ENCODE measurements at regions not wholly inside any gene's neighbourhood (a gene's known extent, or its start where the extent isn't known, plus 50 kb on each side); places are given as distances from the start of the nearest gene placed in this dataset.

- Histone ChIP-seq H3K27me3 (no peaks in the 10 kb centered on the region), H3K36me3 (no peaks in the 10 kb centered on the region), H3K27ac (no peak overlapping the region), H3K4me1 (no peaks in the 10 kb centered on the region), H3K4me3 (no peak overlapping the region), H3K9me3 (no peaks in the 10 kb centered on the region)
- TF ChIP-seq POLR2AphosphoS5 (IDR thresholded peaks at IDR 0.05) (no peak), CTCF (IDR thresholded peaks at IDR 0.05) (no peak), POLR2A (IDR thresholded peaks at IDR 0.05) (no peak)
- no peak for DNase-seq (ENCODE audit: low spot score in 2 of 2)
- intact Hi-C loops (cut with DNase I; ENCODE audit: low total_unique reads) = no loop called here
Measured at GRCh38 chr6:156311291-156311690, 465.9 kb upstream of the ARID1B start.

- no peak overlapping the region for H3K4me3 ChIP-seq
- no peak for DNase-seq (ENCODE audit: low spot score in 2 of 2)
- no peak overlapping the region for H3K27ac ChIP-seq
- intact Hi-C loops (cut with DNase I; ENCODE audit: low total_unique reads) = no loop called here
- no peaks in the 10 kb centered on the region for H3K4me1 ChIP-seq
- no peak for TF ChIP-seq POLR2A (IDR thresholded peaks at IDR 0.05)
- TF ChIP-seq POLR2AphosphoS5 (IDR thresholded peaks at IDR 0.05) = no peak
- no peak for TF ChIP-seq CTCF (IDR thresholded peaks at IDR 0.05)
- H3K36me3 ChIP-seq = no peaks in the 10 kb centered on the region
- H3K27me3 ChIP-seq = no peaks in the 10 kb centered on the region
- no peaks in the 10 kb centered on the region for H3K9me3 ChIP-seq
Measured at GRCh38 chr6:156310701-156311100, 466.5 kb upstream of the ARID1B start.

GRCh38 chr6:156309017-156309416 is 468.2 kb upstream of the ARID1B start:
- no peaks in the 10 kb centered on the region for H3K36me3 ChIP-seq
- no peaks in the 10 kb centered on the region for H3K4me1 ChIP-seq
- H3K27me3 ChIP-seq = no peaks in the 10 kb centered on the region
- no peak for DNase-seq (ENCODE audit: low spot score in 2 of 2)
- TF ChIP-seq POLR2A (IDR thresholded peaks at IDR 0.05) (no peak), CTCF (IDR thresholded peaks at IDR 0.05) (no peak), POLR2AphosphoS5 (IDR thresholded peaks at IDR 0.05) (no peak)
- intact Hi-C loops (cut with DNase I; ENCODE audit: low total_unique reads) = no loop called here
- H3K4me3 ChIP-seq = no peak overlapping the region
- no peak overlapping the region for H3K27ac ChIP-seq
- H3K9me3 ChIP-seq = no peaks in the 10 kb centered on the region

GRCh38 chr6:156308604-156309003 is 468.6 kb upstream of the ARID1B start:
- no peaks in the 10 kb centered on the region for H3K9me3 ChIP-seq

GRCh38 chr6:156306531-156306930 is 470.6 kb upstream of the ARID1B start:
- no peaks in the 10 kb centered on the region for H3K4me1 ChIP-seq
- no peak for TF ChIP-seq POLR2A (IDR thresholded peaks at IDR 0.05)
- TF ChIP-seq POLR2AphosphoS5 (IDR thresholded peaks at IDR 0.05) = no peak
- no peak for TF ChIP-seq CTCF (IDR thresholded peaks at IDR 0.05)
- no peaks in the 10 kb centered on the region for H3K36me3 ChIP-seq
- H3K9me3 ChIP-seq = no peaks in the 10 kb centered on the region
- H3K27me3 ChIP-seq = no peaks in the 10 kb centered on the region
- no peak overlapping the region for H3K27ac ChIP-seq
- DNase-seq (ENCODE audit: low spot score in 2 of 2) = no peak
- H3K4me3 ChIP-seq = no peak overlapping the region
- intact Hi-C loops (cut with DNase I; ENCODE audit: low total_unique reads) = no loop called here

More at GRCh38 chr6:156308604-156309003, 468.6 kb upstream of the ARID1B start:
- intact Hi-C loops (cut with DNase I; ENCODE audit: low total_unique reads) = no loop called here
- Histone ChIP-seq H3K27me3 (no peaks in the 10 kb centered on the region), H3K4me3 (no peak overlapping the region), H3K27ac (no peak overlapping the region), H3K36me3 (no peaks in the 10 kb centered on the region), H3K4me1 (no peaks in the 10 kb centered on the region)
- no peak for DNase-seq (ENCODE audit: low spot score in 2 of 2)
- TF ChIP-seq POLR2AphosphoS5 (IDR thresholded peaks at IDR 0.05) (no peak), CTCF (IDR thresholded peaks at IDR 0.05) (no peak), POLR2A (IDR thresholded peaks at IDR 0.05) (no peak)

Measured in breast epithelium (tissue), 4 donors.